ENCODE measurements at regions not wholly inside any gene's neighbourhood (a gene's known extent, or its start where the extent isn't known, plus 50 kb on each side); places are given as distances from the start of the nearest gene placed in this dataset.

- DNase-seq (ENCODE audit: low spot score): no peak
Observed at GRCh38 chr11:122062763-122063162, 53.3 kb downstream of the BLID start.

- no peak for DNase-seq (ENCODE audit: low spot score)
Observed at GRCh38 chr11:122059565-122059964, 56.5 kb downstream of the BLID start.

- no peak for DNase-seq (ENCODE audit: low spot score)
Observed at GRCh38 chr11:122050021-122050690, 65.9 kb downstream of the BLID start.

- no peak for DNase-seq (ENCODE audit: low spot score)
Observed at GRCh38 chr11:122048401-122048800, 67.6 kb downstream of the BLID start.

DNA sequence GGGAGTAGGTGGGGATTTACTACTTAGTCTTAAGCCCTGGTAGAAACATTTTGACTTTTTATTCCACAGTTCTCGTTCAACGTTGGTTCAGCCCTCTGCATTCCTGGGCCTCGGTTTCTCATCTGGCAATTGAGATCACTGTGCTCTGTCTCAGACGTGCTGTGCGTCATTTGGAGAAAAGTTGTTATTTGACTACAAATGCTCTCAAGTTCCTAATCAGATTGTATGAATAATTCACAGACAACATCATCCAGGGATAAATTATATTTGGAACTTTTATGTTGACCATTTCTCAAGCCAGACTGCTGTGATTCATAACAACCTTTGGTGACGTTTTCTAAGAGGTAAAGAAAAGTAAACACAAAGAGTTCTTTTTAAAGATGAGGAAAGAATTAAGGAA, 69.2 kb downstream of the BLID start:
- no peak for DNase-seq (ENCODE audit: low spot score)

DNA sequence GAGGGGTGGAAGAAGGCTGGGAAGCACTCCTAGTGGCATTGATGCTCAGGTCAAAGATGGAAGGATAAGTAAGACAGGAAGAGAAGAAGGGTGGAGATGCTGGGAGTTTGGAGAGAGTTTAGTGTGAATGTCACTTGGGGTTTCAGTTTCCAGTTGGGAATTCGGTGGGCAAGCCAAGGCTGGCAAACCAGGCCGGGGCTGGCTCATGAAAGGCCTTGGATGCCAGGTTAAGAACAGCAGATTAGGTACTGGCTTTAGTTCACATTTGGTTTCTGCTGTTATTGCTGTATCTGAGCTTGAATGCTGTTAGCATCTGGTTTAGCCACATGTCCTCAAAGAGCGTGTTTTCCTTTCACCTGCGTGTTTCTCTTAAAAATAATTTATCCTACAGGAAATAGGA, 69.6 kb downstream of the BLID start:
- no peak for DNase-seq (ENCODE audit: low spot score)

GRCh38 chr11:122045181-122045586, 70.8 kb downstream of the BLID start:
- no peak for DNase-seq (ENCODE audit: low spot score)

DNA sequence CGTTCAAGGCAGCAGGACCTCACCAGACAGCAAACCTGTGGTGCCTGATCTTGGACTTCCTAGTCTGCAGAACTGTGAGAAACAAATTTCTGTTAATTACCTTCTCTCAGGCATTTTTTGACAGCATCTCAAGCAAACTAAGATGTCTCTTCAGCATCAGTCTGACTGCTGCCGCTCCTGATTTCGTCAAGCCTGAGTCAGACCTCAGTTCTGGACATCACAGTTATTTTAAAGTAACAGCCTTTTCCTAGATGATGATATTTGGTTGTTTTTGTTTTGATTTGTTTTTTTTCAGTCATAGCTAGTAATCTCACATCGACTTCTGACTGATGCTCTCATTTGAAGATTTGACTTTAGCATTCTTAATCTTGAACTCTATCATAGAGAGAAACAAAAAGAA, 71.9 kb downstream of the BLID start:
- no peak for DNase-seq (ENCODE audit: low spot score)

DNA sequence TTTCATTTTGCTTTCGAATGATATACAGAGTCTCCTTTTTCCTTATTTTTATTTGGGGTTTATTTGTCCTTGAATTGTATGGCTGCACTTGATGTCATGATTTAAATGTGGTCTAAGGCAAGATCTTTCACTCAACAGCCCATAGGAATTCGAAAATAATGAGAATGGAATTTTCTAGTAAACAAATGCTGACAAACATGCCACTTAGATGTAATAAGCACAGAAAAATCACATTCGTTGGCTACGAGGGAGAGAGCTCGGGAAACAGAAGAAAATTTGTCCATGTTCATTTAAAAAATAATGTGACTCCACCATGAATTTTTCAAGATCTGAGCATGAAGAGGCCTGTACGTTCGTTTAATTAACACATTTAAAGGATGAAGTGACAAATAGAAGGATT, 73.0 kb downstream of the BLID start:
- DNase-seq (ENCODE audit: low spot score): no peak

DNA sequence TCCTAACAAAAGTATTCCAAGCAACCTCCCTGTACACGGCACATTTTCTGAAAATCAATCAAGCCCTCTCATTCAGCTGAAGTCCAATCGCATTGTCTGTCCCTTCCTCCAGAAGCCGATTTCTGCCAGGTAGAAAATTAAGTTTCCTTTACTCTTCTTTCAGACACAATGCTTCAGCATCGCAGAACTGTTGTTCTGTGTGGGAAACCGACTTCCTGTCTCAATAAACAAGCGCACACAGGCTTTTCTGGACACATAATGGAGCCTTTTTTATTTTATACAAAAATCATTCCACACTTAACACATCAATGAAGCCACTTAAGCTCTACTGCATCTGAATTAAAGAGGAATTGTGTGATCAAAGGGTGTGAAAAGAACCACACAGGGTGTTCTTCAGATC, 75.6 kb downstream of the BLID start:
- DNase-seq (ENCODE audit: low spot score): no peak

- peak; percentile 29 for DNase-seq (ENCODE audit: low spot score)
Observed at GRCh38 chr11:122038543-122038942, 77.5 kb downstream of the BLID start.

DNA sequence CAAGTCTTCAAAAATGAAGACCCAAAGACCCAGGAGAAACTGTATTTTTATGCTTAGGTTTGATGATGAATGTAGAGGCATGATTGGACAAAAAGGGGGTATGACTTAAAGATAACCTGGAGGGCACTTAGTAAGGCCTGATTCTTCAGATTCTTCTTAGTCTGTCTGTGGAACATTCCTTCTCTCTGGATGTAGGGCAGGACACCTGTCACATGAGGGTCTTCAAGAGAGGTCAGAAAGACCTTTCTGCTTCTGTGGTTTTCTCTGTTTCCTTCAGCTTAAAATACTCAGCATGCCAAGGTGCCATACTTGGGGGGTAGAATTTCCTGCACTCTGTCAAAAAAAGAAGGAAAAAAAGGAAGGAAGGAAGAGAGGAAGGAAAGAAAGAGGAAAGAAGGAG, 78.1 kb downstream of the BLID start:
- DNase-seq (ENCODE audit: low spot score): no peak

- no peak for DNase-seq (ENCODE audit: low spot score)
Observed at GRCh38 chr11:122036493-122036892, 79.5 kb downstream of the BLID start.

DNA sequence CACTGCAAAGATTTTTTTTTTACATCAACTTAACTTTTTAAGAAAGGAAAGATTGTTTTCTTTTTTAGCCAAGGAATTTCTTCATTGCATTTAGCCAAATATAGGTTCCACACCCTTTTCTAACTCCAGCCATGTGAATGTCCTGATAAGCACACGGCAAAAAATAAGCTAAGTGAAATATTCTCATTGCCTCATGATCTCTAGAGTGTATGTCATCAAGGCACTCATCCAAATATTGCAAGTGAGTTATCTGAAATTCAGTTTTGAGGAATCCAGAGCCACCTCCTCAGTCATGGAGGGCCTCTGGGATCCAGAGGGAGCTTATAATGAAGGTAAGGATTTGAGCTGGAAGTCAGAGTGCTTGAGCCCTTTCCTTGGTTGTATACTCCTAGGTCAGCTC, 80.0 kb downstream of the BLID start:
- no peak for DNase-seq (ENCODE audit: low spot score)

GRCh38 chr11:122033631-122034030, 82.4 kb downstream of the BLID start:
- no peak for DNase-seq (ENCODE audit: low spot score)

- DNase-seq (ENCODE audit: low spot score): no peak
Observed at GRCh38 chr11:122033193-122033592, 82.8 kb downstream of the BLID start.

DNA sequence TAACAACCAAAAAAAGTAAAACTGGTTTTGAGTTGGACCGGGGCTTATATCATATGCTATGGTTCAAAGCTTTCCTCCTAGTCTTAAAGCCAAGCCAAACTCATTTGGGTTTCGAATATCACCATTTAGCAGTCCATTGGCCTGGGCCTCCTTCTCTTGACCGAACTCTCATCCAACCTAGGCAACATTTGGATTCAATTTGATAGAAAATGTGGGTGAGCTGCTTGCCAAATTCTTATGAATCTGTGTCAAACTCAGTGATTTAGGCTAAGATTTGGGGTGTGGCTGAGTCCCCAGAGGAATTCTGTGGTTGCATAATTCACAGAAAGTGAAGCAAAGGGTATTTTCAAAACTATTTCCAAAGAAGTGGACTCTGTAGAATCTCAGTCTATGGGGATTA, 83.7 kb downstream of the BLID start:
- DNase-seq (ENCODE audit: low spot score): no peak

DNA sequence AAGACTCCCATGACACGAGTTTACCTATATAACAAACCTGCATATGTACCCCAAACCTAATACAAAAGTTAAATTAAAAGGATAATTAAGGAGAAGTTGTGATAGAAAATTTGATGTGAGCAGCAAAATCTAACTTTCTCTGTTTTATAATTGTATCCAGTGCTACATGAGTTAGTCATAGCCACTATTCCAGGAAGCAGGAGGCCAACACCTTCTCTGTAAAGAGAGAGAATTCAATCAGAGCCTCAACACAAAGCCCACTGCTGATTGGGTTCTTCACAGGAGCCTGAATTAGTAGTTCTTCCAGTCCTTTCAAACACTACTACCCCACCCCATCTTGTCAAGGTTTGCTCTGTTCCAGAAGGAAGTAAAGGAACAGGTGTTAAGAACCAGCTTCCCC, 84.2 kb downstream of the BLID start:
- DNase-seq (ENCODE audit: low spot score): no peak

DNA sequence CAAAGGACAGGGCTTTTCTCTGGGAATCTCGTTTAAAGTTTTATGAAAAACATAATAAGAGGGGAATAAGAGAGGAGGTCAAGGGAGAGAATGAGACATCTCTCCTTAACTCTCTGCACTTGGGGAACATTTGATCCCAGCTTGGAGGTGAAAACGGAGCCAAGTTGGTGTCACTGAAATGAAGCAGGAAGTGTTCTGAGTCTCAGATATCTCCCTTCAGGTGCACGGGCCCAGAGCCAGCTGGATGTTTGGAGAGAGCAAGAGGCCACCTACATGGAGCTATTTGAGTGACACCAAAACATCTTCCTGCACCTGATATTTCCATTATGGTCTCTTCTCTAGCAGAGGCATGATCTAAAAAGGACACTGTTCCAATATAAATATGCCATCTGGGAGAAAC, 85.7 kb downstream of the BLID start:
- DNase-seq (ENCODE audit: low spot score): no peak

DNA sequence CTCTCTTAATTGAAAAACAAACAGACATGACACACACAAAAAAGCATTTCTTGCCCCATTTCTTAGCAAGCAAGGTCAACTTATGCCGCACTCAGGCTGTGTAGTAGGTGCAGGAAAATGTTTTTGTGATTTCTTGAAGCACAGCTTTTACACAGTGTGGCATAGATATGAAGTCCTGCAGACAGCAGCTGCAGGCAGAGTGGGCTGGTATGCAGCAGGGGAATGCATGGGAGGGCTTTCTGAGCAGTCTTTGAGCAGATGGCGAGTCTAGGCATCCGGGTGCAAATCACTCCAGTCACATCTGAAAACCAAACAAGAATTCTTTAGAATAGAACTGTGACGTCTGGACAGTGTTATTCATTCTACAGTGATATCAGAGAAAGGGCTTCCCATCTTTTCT, 87.5 kb downstream of the BLID start:
- DNase-seq (ENCODE audit: low spot score): no peak

DNA sequence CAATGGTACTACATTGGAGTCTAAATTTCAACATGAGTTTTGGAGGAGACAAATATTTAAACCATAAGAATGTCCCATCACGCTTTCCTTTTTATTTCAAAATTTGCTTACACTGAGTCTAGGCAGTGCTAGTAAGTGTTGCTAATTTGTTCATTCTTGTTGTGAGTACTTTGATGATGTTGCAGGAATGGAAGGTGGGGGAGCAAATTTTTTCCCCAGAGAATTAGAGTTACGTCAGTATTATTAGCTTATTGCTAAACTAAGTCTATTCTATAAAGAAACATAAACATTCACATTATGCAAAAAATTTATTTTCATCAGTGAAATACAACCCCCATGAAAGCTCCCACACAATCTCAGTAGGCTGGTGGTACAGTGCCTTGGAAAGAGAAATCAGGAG, 88.0 kb downstream of the BLID start:
- no peak for DNase-seq (ENCODE audit: low spot score)

DNA sequence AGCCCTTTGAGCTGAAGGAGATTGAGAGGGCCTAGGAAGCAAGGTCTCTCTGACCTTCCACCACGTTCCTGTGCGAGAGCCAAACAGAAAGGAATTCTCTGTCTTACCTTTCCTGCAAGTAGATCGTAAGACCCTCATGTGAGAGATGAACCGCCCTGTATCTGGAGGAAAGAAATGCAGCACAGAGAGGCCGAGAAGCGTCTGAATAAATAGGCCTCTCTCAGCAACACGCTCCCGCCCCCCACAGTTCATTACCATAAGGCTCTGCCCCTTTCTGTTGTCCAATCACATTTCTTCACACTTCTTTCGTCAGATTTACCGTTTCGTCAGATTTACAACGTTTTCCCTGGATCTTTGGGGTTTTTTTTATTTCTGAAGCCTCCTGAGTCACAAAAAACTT, 90.3 kb downstream of the BLID start:
- DNase-seq (ENCODE audit: low spot score): no peak

DNA sequence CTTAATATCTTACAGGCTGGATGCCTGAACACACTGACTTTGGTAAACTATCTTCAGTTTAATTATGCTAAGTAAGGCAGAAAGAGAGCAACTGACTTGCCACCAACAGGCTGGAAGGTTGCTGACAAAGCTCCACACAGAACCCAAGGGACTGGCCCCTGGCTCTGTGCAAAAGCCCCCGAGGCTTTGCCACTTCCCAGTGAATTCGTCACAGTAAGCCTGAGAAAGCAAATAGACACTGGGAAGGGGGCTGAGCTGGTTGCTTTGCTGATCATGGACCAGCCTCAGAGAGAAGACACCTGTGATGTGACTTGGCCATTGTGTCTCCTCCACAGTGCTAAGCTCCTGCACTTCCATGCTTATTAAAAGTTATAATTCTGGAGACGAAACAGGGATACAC, 91.7 kb downstream of the BLID start:
- no peak for DNase-seq (ENCODE audit: low spot score)

GRCh38 chr11:122023614-122024250, 92.3 kb downstream of the BLID start:
- no peak for DNase-seq (ENCODE audit: low spot score)
